MG63 (cell line): ENCODE measurements at regions not wholly inside any gene's neighbourhood (a gene's known extent, or its start where the extent isn't known, plus 50 kb on each side); places are given as distances from the start of the nearest gene placed in this dataset.
"Not testable (repeated sequence)": the region's sequence is repeated elsewhere in the genome, so short reads cannot be mapped to it uniquely, and the experiment has no call there.

Experiments used
- DNase-seq: peaks from one replicate; pipeline ENCODE4 v3.0.0-alpha.2; 2020
- H3K27me3 ChIP-seq: fragments of 250-450 bp; sonication (Bioruptor Pico); 2 replicates; pipeline ENCODE4 v1.5.1; 2020; ENCODE audit warnings: mild to moderate bottlenecking, moderate library complexity
- H3K36me3 ChIP-seq: fragments of 250-450 bp; sonication (Bioruptor Pico); 2 replicates; pipeline ENCODE4 v1.5.1; 2020; ENCODE audit warnings: mild to moderate bottlenecking, moderate library complexity
- H3K4me3 ChIP-seq: fragments of 250-450 bp; sonication (Bioruptor Pico); 2 replicates; pipeline ENCODE4 v1.5.1; 2020; ENCODE audit warnings: mild to moderate bottlenecking, moderate library complexity
- H3K9me3 ChIP-seq: fragments of 250-450 bp; sonication (Bioruptor Pico); 2 replicates; pipeline ENCODE4 v1.5.1; 2020; ENCODE audit warnings: mild to moderate bottlenecking, moderate library complexity

- no peaks in the 10 kb centered on the region for H3K27me3 ChIP-seq
- DNase-seq = no peak
- peaks cover 17% of the 10 kb centered on the region for H3K9me3 ChIP-seq
- H3K4me3 ChIP-seq = no peak overlapping the region
- no peaks in the 10 kb centered on the region for H3K36me3 ChIP-seq
Measured at GRCh38 chr6:74505391-74505790, 700.5 kb downstream of the COL12A1 start.

- H3K36me3 ChIP-seq = no peaks in the 10 kb centered on the region
- H3K27me3 ChIP-seq = no peaks in the 10 kb centered on the region
- H3K4me3 ChIP-seq = no peak overlapping the region
- peaks cover 17% of the 10 kb centered on the region for H3K9me3 ChIP-seq
- no peak for DNase-seq
Measured at GRCh38 chr6:74504941-74505340, 700.9 kb downstream of the COL12A1 start.

- H3K27me3 ChIP-seq = no peaks in the 10 kb centered on the region
- no peaks in the 10 kb centered on the region for H3K9me3 ChIP-seq
- H3K4me3 ChIP-seq = no peak overlapping the region
- no peak for DNase-seq
- H3K36me3 ChIP-seq = no peaks in the 10 kb centered on the region
Measured at GRCh38 chr6:74492587-74492986, 713.3 kb downstream of the COL12A1 start.

- DNase-seq = no peak
- H3K9me3 ChIP-seq = no peaks in the 10 kb centered on the region
- no peak overlapping the region for H3K4me3 ChIP-seq
- no peaks in the 10 kb centered on the region for H3K36me3 ChIP-seq
- H3K27me3 ChIP-seq = no peaks in the 10 kb centered on the region
Measured at GRCh38 chr6:74491844-74492374, 713.9 kb downstream of the COL12A1 start.

- H3K27me3 ChIP-seq, H3K9me3 ChIP-seq, H3K4me3 ChIP-seq, DNase-seq, H3K36me3 ChIP-seq: not testable (repeated sequence)
Measured at GRCh38 chr6:74488726-74489125, 717.1 kb downstream of the COL12A1 start.

- DNase-seq = no peak
- no peaks in the 10 kb centered on the region for H3K9me3 ChIP-seq
Measured at GRCh38 chr6:74482180-74482579, 723.7 kb downstream of the COL12A1 start.

GRCh38 chr6:74480561-74480960, 725.3 kb downstream of the COL12A1 start:
- H3K27me3 ChIP-seq = no peaks in the 10 kb centered on the region
- no peaks in the 10 kb centered on the region for H3K36me3 ChIP-seq
- H3K4me3 ChIP-seq = no peak overlapping the region
- DNase-seq = no peak
- no peaks in the 10 kb centered on the region for H3K9me3 ChIP-seq

More at GRCh38 chr6:74482180-74482579, 723.7 kb downstream of the COL12A1 start:
- Histone ChIP-seq H3K36me3 (no peaks in the 10 kb centered on the region), H3K27me3 (no peaks in the 10 kb centered on the region), H3K4me3 (no peak overlapping the region)

- H3K9me3 ChIP-seq = no peaks in the 10 kb centered on the region
- no peak overlapping the region for H3K4me3 ChIP-seq
- no peaks in the 10 kb centered on the region for H3K27me3 ChIP-seq
- no peak for DNase-seq
- no peaks in the 10 kb centered on the region for H3K36me3 ChIP-seq
Measured at GRCh38 chr6:74479960-74480359, 725.9 kb downstream of the COL12A1 start.

- H3K9me3 ChIP-seq = no peaks in the 10 kb centered on the region
- H3K4me3 ChIP-seq = no peak overlapping the region
- no peaks in the 10 kb centered on the region for H3K27me3 ChIP-seq
- DNase-seq = no peak
- H3K36me3 ChIP-seq = no peaks in the 10 kb centered on the region
Measured at GRCh38 chr6:74479420-74479819, 726.4 kb downstream of the COL12A1 start.

GRCh38 chr6:74474046-74474445, 731.8 kb downstream of the COL12A1 start:
- H3K9me3 ChIP-seq, H3K36me3 ChIP-seq, DNase-seq, H3K4me3 ChIP-seq, H3K27me3 ChIP-seq: not testable (repeated sequence)

GRCh38 chr6:74468552-74468951, 737.3 kb downstream of the COL12A1 start:
- H3K4me3 ChIP-seq, H3K9me3 ChIP-seq, H3K27me3 ChIP-seq, H3K36me3 ChIP-seq, DNase-seq: not testable (repeated sequence)

- Histone ChIP-seq H3K9me3 (0 out of 2 replicates have a peak, but pooled peaks cover 2% of the 10 kb centered on the region), H3K27me3 (no peaks in the 10 kb centered on the region), H3K36me3 (no peaks in the 10 kb centered on the region), H3K4me3 (no peak overlapping the region)
- DNase-seq = no peak
Measured at GRCh38 chr6:74467533-74468215, 738.2 kb downstream of the COL12A1 start.

- Histone ChIP-seq H3K36me3 (no peaks in the 10 kb centered on the region), H3K4me3 (no peak overlapping the region), H3K9me3 (0 out of 2 replicates have a peak, but pooled peaks cover 2% of the 10 kb centered on the region), H3K27me3 (no peaks in the 10 kb centered on the region)
- DNase-seq = no peak
Measured at GRCh38 chr6:74466572-74466971, 739.3 kb downstream of the COL12A1 start.

- Histone ChIP-seq H3K36me3 (no peaks in the 10 kb centered on the region), H3K4me3 (no peak overlapping the region), H3K27me3 (no peaks in the 10 kb centered on the region), H3K9me3 (0 out of 2 replicates have a peak, but pooled peaks cover 2% of the 10 kb centered on the region)
- no peak for DNase-seq
Measured at GRCh38 chr6:74459260-74459659, 746.6 kb downstream of the COL12A1 start.

GRCh38 chr6:74458536-74458935, 747.3 kb downstream of the COL12A1 start:
- no peak overlapping the region for H3K4me3 ChIP-seq
- 0 out of 2 replicates have a peak, but pooled peaks cover 2% of the 10 kb centered on the region for H3K9me3 ChIP-seq
- H3K27me3 ChIP-seq = no peaks in the 10 kb centered on the region
- DNase-seq = no peak
- no peaks in the 10 kb centered on the region for H3K36me3 ChIP-seq

GRCh38 chr6:74455786-74456185, 750.1 kb downstream of the COL12A1 start:
- no peak for DNase-seq
- Histone ChIP-seq H3K27me3 (no peaks in the 10 kb centered on the region), H3K4me3 (no peak overlapping the region), H3K9me3 (no peaks in the 10 kb centered on the region), H3K36me3 (no peaks in the 10 kb centered on the region)

- H3K9me3 ChIP-seq = no peaks in the 10 kb centered on the region
- DNase-seq = no peak
- H3K4me3 ChIP-seq = no peak overlapping the region
- no peaks in the 10 kb centered on the region for H3K36me3 ChIP-seq
- no peaks in the 10 kb centered on the region for H3K27me3 ChIP-seq
Measured at GRCh38 chr6:74451953-74452352, 753.9 kb downstream of the COL12A1 start.

- no peaks in the 10 kb centered on the region for H3K36me3 ChIP-seq
- no peak overlapping the region for H3K4me3 ChIP-seq
- DNase-seq = no peak
Measured at GRCh38 chr6:74448850-74449249, 752.8 kb downstream of the CD109 start.

More at GRCh38 chr6:74448850-74449249, 752.8 kb downstream of the CD109 start:
- no peaks in the 10 kb centered on the region for H3K27me3 ChIP-seq
- no peaks in the 10 kb centered on the region for H3K9me3 ChIP-seq
